SU-DHL-6 (cell line): ENCODE measurements at regions not wholly inside any gene's neighbourhood (a gene's known extent, or its start where the extent isn't known, plus 50 kb on each side); places are given as distances from the start of the nearest gene placed in this dataset.

Experiments used
- H2AFZ ChIP-seq: fragments of 200-600 bp; sonication (generic); 2 replicates; pipeline ENCODE4 v1.6.1; 2014; ENCODE audit warnings: low read depth, mild to moderate bottlenecking, moderate library complexity, mixed read lengths, antibody characterized with exemption, low read length; ENCODE audit not compliant: severe bottlenecking
- H3F3A ChIP-seq: fragments of 200-600 bp; shearing (Covaris generic); 2 replicates; pipeline ENCODE4 v1.6.0; 2016; ENCODE audit warnings: antibody characterized with exemption, mild to moderate bottlenecking; ENCODE audit not compliant: insufficient read depth
- H3K27ac ChIP-seq: fragments of 200-600 bp; sonication (generic); 2 replicates; pipeline ENCODE4 v1.5.1; 2016; ENCODE audit warnings: low read depth, mild to moderate bottlenecking, low read length, moderate library complexity, mixed read lengths
- H3K27me3 ChIP-seq: fragments of 200-600 bp; sonication (generic), shearing (Covaris generic); 2 replicates; pipeline ENCODE4 v1.6.0; 2014; ENCODE audit warnings: mild to moderate bottlenecking, low read length
- H3K36me3 ChIP-seq: fragments of 200-600 bp; sonication (generic); 2 replicates; pipeline ENCODE4 v1.6.1; 2014; ENCODE audit warnings: mild to moderate bottlenecking, low read length, mixed read lengths
- H3K4me2 ChIP-seq: fragments of 300-600, 200-600 bp; shearing (Covaris generic), sonication (generic); 2 replicates; pipeline ENCODE4 v1.6.0; 2014; ENCODE audit warnings: low read length, low read depth, mild to moderate bottlenecking; ENCODE audit not compliant: poor library complexity, severe bottlenecking
- H3K4me3 ChIP-seq: fragments of 200-600 bp; sonication (generic); 2 replicates; pipeline ENCODE4 v1.5.1; 2014; ENCODE audit warnings: antibody characterized with exemption, low read length, mild to moderate bottlenecking, mixed read lengths; ENCODE audit not compliant: insufficient read depth, poor library complexity, severe bottlenecking
- H3K79me2 ChIP-seq: fragments of 200-600 bp; sonication (generic); 2 replicates; pipeline ENCODE4 v1.6.1; 2014; ENCODE audit warnings: mild to moderate bottlenecking, low read length, moderate library complexity; ENCODE audit not compliant: insufficient read depth
- H3K9ac ChIP-seq: fragments of 200-600 bp; sonication (generic); 2 replicates; pipeline ENCODE4 v1.7.0; 2014; ENCODE audit warnings: mild to moderate bottlenecking, low read length
- H3K9me2 ChIP-seq: fragments of 200-600 bp; sonication (generic); replicated peaks from 2 replicates; pipeline ENCODE4 v1.6.1; 2014; ENCODE audit warnings: low read length; ENCODE audit not compliant: insufficient read depth
- H3K9me3 ChIP-seq: fragments of 200-600 bp; sonication (generic); 2 replicates; pipeline ENCODE4 v1.6.1; 2014; ENCODE audit warnings: low read length, mixed read lengths; ENCODE audit not compliant: insufficient read depth
- H4K20me1 ChIP-seq: fragments of 200-600 bp; sonication (generic); 2 replicates; pipeline ENCODE4 v1.6.1; 2014; ENCODE audit warnings: low read depth, mild to moderate bottlenecking, antibody characterized with exemption, low read length, moderate library complexity, mixed read lengths
- EZH2phosphoT487 ChIP-seq: fragments of 200-600 bp; sonication (generic), shearing (Covaris generic); conservative IDR thresholded peaks from 2 replicates; pipeline ENCODE4 v1.6.1; 2018; ENCODE audit warnings: mild to moderate bottlenecking, antibody characterized with exemption, low read length, moderate library complexity, mixed read lengths
- TF ChIP-seq, protein P1 (sequence below): fragments of 200-600 bp; sonication (generic); IDR thresholded peaks from one replicate; pipeline ENCODE4 v1.5.1; 2017; ENCODE audit warnings: antibody characterized with exemption, mild to moderate bottlenecking, low read length, moderate library complexity; ENCODE audit not compliant: insufficient read depth, poor library complexity, severe bottlenecking

DNA sequence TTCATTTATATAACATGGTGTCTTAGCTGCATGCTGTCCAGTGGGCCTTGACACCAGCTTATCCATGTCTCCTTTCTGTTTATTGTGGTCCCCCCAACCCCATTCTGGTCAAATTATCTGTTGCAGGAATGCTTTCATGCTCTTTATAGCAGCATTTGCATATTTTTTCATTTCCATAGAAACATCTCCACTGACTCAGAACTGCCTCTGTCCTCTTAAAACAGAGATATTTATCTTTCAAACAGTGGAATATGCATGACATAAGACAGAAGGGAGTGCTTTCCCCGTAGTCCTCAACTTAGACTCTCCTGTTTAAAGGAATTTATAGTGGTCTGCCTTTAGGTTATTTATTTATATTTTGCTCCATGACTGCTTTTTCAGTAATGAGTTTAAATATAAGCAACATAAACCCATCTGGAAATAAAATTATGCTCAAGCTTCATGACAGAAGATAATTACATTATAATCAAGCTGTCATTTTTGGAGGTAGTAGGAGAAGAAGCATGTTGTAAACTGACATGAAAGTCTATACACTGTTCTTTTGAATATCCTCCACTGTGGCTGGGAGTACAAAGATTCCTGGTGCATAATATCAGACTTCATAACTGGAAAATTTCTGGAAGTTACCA is 179.5 kb upstream of the CD96 start:
- Histone ChIP-seq H3K27ac (no peak overlapping the region), H3K79me2 (no peaks in the 10 kb centered on the region), H2AFZ (no peak overlapping the region), H3K4me2 (no peak overlapping the region), H3K36me3 (no peaks in the 10 kb centered on the region), H3F3A (no peaks in the 10 kb centered on the region), H3K27me3 (no peaks in the 10 kb centered on the region), H4K20me1 (no peaks in the 10 kb centered on the region), H3K9ac (no peak overlapping the region), H3K9me3 (no peaks in the 10 kb centered on the region), H3K4me3 (no peak overlapping the region), H3K9me2 (no peaks in the 10 kb centered on the region)
- TF ChIP-seq, protein P1, sequence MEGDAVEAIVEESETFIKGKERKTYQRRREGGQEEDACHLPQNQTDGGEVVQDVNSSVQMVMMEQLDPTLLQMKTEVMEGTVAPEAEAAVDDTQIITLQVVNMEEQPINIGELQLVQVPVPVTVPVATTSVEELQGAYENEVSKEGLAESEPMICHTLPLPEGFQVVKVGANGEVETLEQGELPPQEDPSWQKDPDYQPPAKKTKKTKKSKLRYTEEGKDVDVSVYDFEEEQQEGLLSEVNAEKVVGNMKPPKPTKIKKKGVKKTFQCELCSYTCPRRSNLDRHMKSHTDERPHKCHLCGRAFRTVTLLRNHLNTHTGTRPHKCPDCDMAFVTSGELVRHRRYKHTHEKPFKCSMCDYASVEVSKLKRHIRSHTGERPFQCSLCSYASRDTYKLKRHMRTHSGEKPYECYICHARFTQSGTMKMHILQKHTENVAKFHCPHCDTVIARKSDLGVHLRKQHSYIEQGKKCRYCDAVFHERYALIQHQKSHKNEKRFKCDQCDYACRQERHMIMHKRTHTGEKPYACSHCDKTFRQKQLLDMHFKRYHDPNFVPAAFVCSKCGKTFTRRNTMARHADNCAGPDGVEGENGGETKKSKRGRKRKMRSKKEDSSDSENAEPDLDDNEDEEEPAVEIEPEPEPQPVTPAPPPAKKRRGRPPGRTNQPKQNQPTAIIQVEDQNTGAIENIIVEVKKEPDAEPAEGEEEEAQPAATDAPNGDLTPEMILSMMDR: no peak
- TF ChIP-seq EZH2phosphoT487: no peak

DNA sequence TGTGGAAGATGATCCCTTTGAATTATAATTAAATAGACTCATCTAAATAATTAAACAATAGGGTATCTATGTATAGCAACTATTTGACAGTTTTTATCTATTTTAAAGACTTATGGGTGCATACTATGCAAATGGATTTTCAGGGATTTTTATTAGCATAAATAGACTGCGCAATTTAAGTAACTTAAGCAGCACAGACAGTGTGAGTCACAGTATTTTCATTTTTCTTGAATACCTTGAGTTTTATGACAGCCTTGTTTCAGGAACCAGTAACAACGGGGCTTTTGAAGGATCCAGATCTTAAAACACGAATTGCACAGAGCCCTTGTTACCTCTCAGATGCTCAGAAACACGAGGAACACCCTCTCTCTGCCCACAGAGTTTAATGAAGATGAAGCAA is 175.5 kb upstream of the CD96 start:
- Histone ChIP-seq H4K20me1 (no peaks in the 10 kb centered on the region), H3K79me2 (no peaks in the 10 kb centered on the region), H3K4me2 (no peak overlapping the region), H3K9ac (no peak overlapping the region), H3F3A (no peaks in the 10 kb centered on the region), H3K27ac (no peak overlapping the region), H2AFZ (no peak overlapping the region), H3K9me2 (no peaks in the 10 kb centered on the region), H3K4me3 (no peak overlapping the region), H3K36me3 (no peaks in the 10 kb centered on the region), H3K9me3 (no peaks in the 10 kb centered on the region), H3K27me3 (no peaks in the 10 kb centered on the region)
- no peak for TF ChIP-seq EZH2phosphoT487
- TF ChIP-seq, protein P1: no peak

DNA sequence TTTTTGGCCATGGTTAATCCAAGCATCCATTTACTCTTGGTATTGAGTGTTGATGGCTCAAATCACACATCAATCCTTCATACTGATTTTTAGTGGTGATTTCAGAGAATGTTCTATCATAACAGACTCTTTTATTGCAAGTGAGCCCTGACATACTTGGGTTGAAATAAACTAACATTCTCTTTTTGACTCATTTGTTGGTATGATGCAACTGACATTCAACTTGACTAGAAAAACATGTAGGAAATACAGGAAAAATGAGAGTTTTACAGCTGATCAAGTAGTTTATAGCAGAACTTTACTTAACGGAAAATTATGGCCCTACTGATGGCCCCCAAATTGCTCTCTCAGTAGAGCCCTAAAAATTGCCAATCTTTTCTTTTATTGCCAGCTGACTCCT is 173.9 kb upstream of the CD96 start:
- Histone ChIP-seq H3K27me3 (no peaks in the 10 kb centered on the region), H3K9ac (no peak overlapping the region), H3K36me3 (no peaks in the 10 kb centered on the region), H3K4me3 (no peak overlapping the region), H2AFZ (no peak overlapping the region), H3K9me3 (no peaks in the 10 kb centered on the region), H3K4me2 (no peak overlapping the region), H3K9me2 (no peaks in the 10 kb centered on the region), H4K20me1 (no peaks in the 10 kb centered on the region), H3F3A (no peaks in the 10 kb centered on the region), H3K27ac (no peak overlapping the region), H3K79me2 (no peaks in the 10 kb centered on the region)
- TF ChIP-seq EZH2phosphoT487: no peak
- TF ChIP-seq, protein P1: no peak
